Fibroblast of gingiva (primary cell): ENCODE measurements at regions not wholly inside any gene's neighbourhood (a gene's known extent, or its start where the extent isn't known, plus 50 kb on each side); places are given as distances from the start of the nearest gene placed in this dataset.
"Not testable (repeated sequence)": the region's sequence is repeated elsewhere in the genome, so short reads cannot be mapped to it uniquely, and the experiment has no call there.

Source experiments
- DNase-seq: peaks from one replicate; pipeline ENCODE4 v3.0.0-alpha.2; 2011; ENCODE audit warnings: low read depth

DNA sequence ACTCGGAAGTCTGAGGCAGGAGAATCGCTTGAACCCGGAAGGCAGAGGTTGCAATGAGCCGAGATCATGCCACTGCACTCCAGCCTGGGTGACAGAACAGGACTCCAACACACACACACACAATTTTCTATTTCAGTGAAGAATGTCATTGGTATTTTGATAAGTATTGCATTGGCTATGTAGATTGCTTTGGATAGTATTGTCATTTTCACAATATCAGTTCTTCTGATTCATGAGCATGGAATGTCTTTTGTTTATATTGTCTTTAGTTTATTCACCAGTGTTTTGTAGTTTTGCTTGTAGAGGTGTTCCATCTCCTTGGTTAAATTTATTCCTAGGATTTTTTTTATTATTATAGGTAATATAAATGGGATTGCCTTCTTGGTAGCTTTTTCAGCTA, 693.4 kb upstream of the SYT4 start:
- DNase-seq = peak; percentile 62

DNA sequence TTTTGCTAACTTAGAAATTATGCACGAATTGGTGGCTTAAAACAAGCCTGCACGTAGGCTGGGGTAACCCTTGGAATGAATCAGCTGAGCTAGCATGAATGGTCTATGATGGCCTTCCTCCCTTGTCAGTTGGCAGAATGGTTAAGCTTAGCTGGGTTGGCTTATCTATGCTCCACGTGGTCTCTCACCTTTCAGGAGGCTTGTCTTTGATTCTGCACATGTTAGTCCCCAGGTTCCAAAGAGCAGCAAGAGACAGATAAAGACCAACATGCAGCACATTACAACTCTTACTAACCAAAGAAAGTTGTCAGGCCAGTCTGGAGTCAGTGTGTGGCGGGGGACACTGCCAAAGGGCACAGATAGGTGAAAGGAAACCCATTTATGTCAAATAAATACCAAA, 700.9 kb upstream of the SYT4 start:
- no peak for DNase-seq

DNA sequence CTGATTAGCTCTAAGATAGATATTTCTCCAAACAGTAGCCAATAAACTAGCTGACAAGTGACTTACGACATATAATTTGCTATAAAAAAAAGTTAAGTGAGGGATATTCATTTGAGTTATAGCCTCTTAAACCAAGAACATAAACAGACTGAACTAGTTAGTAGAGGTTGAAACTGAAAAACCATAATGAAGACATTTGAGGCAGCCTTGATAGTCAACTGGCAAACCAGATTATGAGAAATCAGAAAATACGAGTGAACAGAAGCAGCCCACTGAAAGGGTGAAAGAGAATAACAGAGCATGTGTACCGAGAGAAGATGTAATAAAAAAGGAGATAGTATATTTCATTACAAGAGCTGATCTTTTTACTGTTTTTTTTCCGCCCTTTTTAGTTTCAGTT, 698.1 kb upstream of the SETBP1 start:
- no peak for DNase-seq

DNA sequence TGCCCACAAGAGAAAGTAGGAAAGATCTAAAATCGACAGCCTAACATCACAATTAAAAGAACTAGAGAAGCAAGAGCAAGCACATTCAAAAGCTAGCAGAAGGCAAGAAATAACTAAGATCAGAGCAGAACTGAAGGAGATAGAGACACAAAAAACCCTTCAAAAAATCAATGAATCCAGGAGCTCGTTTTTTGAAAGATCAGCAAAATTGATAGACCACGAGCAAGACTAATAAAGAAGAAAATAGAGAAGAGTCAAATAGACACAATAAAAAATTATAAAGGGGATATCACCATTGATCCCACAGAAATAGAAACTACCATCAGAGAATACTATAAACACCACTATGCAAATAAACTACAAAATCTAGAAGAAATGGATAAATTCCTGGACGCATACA, 693.6 kb upstream of the SETBP1 start:
- DNase-seq = not testable (repeated sequence)

DNA sequence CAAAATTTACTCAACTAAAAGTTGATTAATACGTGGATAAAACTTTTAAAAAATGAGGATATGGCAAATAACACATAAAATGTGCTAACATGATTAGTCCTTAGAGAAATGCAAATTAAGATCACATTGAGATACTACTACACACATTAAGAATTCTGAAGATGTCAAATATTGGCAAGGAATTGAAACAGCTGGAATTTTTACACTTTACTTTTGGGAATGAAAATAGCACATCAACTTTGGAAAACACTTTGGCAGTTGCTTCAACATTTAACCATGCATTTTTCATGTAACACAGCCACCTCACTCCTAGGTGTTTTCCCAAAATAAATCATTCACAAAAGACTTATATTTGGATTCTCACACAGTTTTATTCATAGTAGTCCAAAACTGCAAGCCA, 687.9 kb upstream of the SETBP1 start:
- no peak for DNase-seq

DNA sequence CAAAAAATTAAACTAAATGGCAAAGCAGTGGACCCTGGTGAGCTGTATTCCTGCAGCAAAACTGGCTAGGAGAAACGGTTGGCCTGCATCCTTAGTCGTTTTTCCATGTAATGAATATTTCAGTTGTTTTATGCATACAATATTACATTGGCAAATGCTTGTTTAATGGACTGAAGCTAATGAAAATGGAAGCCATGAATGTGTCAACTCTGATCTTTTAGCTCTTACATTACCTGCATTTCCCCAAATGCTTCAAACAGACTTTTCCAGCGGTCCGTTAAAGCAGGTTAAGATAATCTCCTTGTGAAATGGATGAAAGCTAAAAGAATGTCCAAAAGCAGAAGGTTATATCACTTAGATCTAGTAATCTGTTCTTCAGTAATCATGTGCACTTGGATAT, 686.3 kb upstream of the SETBP1 start:
- no peak for DNase-seq

DNA sequence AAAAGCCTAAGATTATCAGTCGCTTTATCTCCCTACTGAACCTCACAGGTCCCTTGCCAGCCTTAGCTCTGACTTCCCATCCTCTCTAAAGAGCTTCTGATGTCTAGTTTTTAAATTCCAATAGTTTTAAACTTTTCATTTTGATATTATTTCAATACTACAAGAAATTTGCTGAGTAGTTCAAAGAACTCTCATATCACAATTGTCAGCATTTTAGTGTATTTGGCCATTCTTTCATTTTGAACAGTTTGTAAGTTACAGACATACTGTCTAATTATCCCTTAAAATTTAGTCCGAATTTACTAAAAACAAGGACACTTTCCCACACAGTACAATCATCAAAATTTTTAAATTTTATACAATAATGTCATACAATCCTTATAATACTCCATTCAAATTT, 666.8 kb upstream of the SETBP1 start:
- no peak for DNase-seq

DNA sequence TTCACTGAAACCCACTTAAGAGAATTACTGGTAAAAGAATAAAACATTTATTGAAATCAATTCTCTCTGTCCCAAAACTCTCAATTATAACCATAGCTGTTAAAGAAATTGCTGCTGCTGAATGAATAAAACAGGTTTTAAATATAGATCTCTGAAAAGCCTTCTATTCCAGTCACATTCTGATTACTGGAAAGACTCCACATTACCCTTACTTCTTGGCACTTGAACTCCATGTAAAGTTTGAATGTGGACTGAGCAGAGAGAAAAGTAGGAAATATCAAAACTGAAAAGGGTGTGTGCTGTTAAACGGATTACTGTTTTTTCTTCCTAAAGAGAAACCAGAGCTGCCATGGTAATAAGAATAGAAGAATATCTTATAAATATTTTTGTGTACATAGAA, 655.3 kb upstream of the SETBP1 start:
- DNase-seq = no peak

DNA sequence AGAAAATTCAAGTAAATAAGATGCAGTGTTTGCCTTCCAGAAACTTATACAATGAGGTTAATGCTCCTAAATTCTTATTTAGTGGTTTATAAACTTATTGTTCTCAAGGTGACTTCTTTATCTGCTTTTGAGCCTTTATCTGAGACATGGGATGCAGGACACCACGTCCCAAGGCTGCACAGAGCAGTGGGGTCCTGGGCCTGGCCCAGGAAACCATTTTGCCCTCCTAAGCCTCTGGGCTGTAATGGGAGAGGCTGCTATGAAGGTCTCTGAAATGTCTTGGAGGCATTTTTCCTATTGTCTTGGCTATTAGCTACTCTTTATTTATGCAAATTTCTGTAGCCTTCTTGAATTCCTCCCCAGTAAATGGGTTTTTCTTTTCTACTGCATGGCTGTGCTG, 652.6 kb upstream of the SETBP1 start:
- DNase-seq = no peak

DNA sequence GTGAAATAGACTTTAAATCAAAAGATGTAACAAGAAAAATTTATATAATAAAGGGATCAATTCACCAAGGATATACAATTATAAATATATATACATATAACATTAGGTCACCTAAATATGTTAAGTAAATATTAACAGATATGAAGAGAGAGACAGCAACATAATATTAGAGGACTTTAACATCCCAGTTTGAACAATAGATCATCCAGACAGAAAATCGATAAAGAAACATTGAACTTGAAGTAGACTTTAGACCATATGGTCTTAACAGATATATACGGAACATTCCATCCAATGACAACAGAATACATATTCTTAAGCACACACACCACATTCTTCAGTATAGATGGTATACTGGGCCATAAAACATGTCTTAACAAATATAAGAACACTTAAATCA, 649.6 kb upstream of the SETBP1 start:
- DNase-seq = no peak

DNA sequence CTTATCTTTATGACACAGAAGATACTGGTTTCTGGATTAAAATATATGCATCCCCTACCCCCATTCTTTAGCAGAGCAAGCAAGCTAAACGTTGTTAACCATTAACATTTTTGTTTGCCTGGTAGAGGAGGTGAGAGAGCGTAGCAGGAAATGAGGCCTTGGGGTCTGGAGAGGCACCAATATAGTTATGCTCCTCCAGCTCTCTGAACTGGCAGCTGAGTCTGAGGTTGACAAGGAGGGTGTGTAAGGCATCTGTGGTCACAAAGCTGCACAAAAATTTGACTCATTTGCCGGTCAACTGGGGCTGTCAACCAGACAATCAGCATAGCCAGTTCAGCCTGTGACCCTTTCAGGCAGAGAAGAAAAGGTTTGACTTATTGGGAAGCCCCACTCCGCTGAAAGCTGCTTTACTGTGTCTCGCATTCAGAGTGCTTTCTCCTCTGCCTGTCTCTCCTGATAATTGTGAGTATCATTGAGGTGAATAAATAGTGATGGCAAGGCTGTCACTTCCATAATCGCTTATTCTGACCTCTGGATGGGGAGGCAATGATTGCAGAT, 647.5 kb upstream of the SETBP1 start:
- DNase-seq = no peak

DNA sequence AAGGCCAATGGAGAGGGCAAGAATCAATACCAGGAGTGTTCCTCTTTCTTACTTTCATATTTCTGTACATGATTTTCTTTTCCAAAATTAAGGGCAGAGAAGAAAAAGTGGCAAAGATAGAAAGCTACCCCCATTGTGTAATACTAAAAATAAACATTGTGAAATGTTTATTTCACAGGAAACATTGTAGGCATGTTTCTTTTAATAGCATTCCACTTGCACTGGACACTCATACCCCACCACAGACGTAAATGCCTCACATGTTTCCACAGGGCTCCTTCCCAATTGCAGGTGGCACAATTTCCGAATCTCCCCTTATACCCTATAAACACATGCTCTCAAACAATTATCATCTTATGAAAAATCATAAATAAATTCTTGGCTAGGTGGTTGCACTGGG, 645.1 kb upstream of the SETBP1 start:
- peak; percentile 77 for DNase-seq

DNA sequence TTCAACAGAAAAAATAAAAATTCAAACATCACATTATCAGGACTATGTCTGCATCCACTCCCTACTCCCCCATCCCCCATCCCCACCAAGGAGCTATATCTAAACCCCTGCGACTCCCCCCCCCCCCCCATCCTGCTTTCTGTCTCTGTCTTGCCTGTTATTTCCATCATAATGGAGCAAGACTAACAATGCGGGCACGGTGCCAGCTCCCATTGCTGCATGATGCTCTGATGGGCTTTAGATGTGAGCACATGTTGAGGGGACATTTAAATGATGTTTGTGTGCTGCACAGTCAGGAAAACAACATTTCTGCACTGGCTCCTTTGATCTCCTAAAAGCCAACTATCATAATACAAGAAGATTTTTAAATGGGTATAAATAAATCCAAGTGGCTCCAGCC, 644.2 kb upstream of the SETBP1 start:
- no peak for DNase-seq

DNA sequence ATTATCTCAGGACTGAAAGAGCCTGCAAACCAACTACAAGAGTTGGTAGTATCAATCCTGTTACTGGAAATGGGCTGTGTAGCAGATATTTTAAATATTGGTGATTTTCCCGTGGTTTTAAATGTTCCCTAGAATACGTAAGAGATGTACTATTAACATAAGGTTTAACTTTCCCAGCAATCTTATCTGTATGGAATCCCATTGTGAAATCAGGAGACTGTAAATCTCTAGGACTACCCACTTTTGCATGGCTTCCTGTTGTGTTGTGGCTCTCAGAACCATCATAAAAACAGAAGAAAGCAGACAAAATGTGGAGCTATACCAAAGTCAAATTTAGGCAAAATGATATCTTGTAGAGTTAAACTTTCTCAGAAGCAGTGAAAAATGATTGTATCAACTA, 641.5 kb upstream of the SETBP1 start:
- no peak for DNase-seq

DNA sequence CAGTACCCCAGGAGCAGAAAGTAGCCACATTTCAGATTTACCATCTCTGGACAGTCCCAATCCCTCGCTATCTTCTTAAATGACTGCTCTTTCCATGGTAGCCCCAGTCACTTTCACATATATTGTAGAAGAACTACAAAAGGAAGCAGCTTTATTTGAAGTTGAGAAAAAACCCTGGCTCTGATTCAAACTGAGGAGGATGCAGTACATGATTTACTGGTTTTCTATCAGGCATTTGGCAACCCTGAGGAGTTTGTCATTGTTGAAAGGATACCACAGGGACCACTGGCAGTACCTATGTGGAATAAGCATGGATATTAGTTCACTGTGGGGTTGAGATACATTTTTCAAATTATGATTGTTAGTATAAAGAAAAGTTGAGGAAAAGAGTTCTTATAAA, 640.9 kb upstream of the SETBP1 start:
- no peak for DNase-seq

DNA sequence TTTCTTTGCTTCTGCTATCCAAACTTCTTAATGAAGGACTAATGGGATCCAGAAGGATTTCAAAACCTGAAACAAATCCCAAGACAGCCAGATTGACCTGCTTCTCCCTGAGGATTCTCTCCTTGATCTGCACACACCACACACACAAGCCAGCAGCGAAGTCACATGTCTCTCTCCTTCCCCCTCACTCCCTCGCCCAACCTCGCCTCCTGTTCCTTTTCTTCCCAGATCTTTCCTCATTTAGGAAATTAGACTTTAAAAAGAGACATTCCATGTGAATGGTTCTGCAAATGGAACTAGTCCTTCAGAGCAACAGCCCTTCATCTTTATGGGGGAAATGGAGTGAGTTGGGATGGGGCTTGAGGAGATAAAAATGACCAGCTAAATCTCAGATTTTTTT, 639.1 kb upstream of the SETBP1 start:
- no peak for DNase-seq

DNA sequence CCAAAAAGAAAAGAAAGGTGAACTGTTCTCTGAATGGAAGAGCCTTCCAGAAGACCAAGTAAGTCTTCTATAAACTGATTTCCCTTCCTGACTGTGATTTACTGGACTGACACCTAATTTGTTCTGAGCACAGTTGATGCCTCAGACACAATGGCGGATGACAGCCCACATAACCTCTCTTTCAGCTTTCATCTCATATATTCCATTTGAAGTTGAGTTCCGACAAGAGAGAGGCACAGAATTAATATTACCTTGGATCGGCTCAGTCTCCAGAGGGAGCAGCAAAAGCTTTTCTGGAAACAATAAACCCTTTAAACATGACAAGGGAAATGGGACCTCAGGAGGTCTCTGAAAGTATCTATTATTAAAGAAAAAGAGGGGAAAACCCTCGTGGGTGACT, 638.7 kb upstream of the SETBP1 start:
- DNase-seq = no peak

DNA sequence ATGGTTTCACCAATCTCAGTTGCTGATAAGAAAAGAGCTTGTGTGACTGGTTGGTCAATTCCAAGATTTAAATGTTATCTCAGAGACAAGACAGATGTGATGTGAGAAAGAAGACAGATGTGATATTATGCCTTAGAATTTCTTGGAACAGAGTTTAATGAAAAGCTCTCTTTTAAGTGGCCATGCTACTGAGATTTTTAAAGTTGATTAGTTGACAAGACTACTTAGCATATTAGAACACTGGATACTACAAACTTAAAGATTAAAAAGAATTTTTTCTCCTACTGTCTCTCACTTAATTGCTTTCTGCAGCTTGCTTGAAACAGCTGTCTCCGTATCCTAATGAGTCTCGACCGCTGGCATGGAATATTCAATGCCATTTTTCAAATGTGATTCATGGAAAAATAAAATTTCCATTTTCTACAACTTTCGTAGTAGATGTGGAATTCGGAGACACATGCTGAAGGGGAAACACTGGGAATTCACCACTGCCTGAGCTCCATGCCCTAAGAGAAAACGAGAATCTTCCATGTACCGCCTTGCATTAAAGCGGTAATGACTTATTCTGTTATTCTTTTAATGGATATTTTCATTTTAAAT, 634.2 kb upstream of the SETBP1 start:
- DNase-seq = no peak

DNA sequence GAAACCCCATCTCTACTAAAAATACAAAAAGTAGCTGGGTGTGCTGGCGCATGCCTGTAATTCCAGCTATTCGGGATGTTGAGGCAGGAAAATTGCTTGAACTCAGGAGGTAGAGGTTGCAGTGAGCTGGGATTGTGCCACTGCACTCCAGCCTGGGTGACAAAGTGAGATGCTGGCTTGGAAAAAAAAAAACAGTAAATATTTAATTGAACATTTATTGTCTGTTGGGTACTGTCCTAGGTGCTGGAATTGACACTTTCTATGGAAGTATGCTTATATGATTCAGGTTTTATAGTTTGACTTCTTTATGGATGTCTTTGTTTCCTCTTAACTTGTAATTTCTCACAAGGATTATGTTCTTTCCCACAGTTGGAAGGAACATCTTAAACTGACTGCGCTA, 633.1 kb upstream of the SETBP1 start:
- no peak for DNase-seq

DNA sequence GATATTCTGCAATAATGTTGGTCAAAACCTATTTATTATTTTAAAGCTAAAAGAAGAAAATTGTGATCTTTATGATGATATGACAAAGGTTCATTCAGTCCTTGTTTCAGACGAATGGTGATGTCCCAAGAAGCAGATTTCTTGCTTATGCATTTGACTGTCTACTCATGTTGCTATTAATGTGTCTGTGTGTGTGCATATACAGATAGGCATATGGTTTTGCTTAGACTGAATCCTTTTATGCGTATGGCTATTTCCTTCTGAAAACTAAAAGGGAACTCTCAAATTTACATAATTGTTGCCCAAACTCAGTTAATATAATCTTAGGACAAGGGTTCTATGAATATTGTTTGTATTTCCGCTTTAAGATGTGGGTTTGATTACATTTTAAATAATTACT, 632.3 kb upstream of the SETBP1 start:
- no peak for DNase-seq

DNA sequence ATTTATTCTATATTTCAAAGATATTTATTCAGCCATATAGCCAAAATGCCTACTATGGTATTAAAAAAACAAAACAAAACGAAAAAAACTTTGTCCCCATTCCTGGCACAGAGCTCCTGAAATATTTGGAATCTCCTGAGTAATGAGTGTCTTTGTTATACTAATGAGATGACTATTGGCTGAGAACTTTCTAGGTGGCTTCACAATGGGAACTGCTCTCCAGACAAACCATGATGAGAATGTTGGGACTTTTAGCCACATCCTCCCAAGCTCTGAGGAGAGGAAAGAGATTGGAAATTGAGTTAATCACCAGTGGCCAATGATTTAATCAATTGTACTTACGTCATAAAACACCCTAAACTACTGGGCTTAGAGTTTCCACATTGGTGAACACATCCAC, 631.8 kb upstream of the SETBP1 start:
- no peak for DNase-seq

DNA sequence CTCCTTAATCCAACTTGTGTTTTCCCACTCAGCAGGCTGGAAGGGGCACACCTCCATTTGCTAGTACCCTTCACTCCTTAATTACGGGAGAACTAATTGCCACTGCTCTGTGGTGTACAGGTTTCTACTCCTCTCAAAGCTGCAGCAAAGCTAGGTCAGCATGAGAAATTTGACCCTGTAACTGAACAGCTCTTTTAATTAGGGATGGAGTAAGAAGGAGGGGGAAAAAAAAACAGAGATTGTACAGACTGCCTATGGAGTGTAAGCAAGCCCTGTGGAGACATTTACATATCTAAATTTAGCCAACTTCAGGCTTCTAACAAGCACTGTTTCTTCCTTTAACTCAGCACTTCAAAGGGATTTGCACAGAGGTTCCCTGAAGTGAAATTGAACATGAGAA, 629.7 kb upstream of the SETBP1 start:
- DNase-seq = no peak

DNA sequence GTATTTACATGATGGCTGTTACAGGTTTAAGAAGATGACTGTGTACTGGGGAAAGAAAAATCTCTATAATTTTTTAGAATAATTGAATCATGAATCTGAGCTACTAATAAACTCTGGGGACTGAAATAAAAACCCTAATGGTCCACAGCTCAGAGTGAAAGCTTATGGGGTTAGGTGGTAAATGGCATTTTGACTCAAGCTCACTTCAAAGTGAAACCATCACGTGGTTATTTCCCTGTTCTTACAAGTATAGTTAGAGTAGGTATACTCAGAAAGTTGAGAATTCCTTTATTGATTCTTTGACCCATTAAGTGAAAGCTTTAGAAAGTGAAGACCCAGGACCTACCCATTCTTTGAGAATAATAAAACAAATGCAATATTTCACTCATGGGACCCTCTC, 626.2 kb upstream of the SETBP1 start:
- no peak for DNase-seq

DNA sequence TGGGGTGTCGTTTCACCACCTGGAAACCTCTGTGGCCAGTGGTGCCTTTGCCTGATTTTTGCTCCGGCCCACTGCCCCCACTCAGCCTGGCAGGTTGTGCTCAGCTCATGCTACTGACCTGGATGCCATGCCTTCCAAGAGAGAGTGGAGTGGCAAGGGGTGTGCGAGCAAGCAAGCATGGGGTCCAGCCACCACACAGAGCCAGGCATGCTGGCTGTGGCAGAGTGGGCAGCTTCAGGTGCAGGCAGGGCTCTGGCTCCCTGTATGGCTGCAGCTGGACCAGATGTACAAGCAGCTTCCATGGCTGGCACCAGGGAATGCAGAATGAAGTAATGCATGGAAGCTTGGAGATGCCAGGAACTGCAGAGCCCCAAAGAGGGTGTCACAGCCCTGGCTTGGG, 620.5 kb upstream of the SETBP1 start:
- DNase-seq = no peak

DNA sequence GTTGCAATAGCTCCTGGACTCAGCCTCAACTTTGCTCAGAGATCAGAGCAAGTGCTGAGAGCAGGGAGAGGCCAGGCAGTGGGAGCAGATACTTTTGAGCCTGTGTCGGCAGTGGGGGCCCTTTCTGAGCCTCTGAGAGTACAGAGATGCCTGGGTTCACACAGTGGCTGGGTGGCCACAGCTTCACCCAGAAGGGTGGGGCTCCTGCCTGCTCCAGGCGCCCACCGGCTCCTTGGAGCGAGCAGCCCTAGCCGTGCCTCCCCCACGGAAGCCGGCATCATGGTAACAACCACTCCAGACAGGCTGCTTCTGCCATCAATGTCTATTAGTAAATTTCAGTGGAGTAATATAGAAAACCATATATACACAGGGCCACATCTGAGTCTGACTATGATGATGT, 619.2 kb upstream of the SETBP1 start:
- no peak for DNase-seq
